ENCODE measurements at regions not wholly inside any gene's neighbourhood (a gene's known extent, or its start where the extent isn't known, plus 50 kb on each side); places are given as distances from the start of the nearest gene placed in this dataset.
"Not testable (repeated sequence)": the region's sequence is repeated elsewhere in the genome, so short reads cannot be mapped to it uniquely, and the experiment has no call there.

DNA sequence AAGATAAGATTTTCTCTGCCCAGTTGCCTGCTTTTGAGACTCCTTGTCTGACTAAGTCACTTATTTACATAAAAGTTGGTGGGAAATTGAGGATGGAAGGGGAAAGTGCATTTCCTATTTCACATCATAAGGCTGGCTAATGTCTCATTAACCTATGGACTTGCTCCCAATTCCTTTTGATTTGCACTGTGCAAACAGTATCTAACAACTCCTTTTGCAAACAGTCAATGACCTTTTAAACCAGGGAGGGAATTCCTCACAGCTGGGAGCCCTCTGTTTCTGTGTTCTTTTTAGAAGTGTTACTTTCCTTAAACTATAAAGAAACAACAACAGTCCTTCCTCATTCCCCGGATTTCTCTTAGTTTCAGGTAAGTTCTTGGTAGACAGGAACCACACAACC, 272.8 kb downstream of the RND3 start:
- intact Hi-C loops (cut with micrococcal nuclease): no loop called here

DNA sequence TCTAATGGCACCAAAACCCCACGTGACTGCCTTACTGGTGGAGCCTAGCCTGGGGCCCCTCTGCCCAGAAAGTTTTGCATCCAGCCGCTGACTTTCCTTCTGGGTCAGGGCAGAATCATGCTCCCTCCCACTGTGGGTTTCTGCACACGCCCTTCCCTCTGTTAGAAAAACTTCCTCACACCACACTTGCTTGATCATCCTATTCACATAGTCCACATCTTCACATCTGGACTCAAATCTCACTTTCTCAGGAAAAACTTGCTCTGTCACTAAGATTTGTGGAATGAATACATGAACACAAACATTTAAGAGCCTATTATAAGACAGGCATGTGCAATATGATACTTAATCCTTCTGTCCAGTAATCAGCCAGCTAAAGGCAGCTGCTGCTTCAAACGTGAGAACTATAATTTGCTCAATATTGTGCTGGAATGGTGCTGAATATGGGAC, 274.7 kb downstream of the RND3 start:
- intact Hi-C loops (cut with micrococcal nuclease): no loop called here

DNA sequence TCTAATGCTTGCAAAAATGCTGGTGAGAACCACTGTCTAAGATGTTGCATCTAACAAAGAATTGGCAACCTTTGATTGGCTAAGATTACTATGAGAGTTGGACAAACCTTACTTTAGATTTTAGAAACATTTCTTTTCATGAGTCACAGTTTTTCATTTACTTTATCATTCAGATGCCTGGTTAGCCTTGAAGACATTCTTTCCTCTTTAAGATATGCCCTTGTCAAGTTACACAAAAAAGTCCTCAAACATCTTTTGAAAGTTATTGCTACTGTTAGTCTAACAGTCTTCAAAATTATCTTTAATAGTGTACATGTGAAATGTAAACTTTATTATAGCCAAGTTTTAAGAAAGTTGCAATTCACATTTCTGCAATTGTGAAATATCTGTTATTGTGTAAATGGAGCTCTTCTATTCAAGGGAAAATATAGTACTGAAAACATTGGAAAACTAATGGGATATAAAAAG, 276.3 kb downstream of the RND3 start:
- intact Hi-C loops (cut with micrococcal nuclease): no loop called here

DNA sequence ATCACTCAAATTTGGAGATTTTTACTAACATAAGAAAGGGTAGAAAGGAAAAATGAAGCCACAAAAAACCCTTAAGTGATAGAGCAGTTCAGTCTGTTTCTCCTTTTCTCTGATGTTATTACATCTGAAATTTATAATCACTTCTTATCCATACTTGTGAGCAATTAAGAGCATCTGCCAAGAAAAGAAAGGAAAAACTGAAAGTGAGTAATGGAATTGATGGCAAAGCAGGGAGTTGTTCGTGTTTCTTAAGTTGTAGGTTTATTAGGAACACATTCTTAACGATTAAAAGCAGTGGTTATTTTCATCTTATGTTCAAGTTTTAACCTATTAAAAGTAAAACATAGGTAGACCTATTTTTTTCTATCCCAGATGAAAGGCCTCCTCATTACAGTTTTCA, 277.7 kb downstream of the RND3 start:
- intact Hi-C loops (cut with micrococcal nuclease): no loop called here

DNA sequence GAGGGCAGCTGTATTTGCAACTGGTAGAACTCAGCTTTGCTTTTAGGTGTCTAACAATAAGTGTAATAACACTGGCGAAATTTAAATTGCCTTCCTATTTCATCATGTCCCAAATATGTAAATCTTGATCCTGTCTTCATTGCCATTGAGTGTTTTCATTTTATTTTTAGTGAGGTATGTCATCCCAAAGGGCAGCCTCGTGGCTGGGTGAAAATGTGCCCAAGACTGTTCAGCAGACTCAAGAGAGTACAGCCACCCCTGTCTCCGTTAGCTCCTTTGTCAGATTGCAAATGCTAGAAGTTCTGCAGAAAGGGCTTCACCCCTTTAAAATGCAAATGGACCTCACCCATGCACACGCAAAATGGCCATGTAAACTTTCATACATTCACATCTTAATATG, 278.8 kb downstream of the RND3 start:
- intact Hi-C loops (cut with micrococcal nuclease): no loop called here

GRCh38 chr2:150207979-150208378, 279.5 kb downstream of the RND3 start:
- intact Hi-C loops (cut with micrococcal nuclease): no loop called here

DNA sequence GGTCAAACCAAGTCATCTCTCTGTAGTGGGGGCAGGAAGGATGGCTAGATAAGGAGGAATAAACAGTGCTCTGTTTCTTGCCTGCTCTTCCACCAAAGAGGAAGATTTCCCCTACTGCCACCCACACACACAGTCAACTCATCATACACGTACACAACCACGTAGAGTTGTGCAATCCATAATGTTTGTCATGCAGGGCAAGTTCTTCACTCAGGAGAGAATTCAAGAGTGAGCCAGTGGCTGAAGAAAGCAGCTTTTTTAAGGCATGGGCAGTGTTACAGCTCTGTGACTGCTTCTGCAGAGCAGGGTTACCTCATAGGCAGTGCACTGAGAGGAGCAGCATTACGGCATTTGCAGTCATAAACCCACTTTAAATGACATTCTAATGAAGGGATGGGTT, 283.0 kb downstream of the RND3 start:
- intact Hi-C loops (cut with micrococcal nuclease): no loop called here

GRCh38 chr2:150194816-150195215, 292.7 kb downstream of the RND3 start:
- intact Hi-C loops (cut with micrococcal nuclease): not testable (repeated sequence)

GRCh38 chr2:150192701-150193100, 294.8 kb downstream of the RND3 start:
- intact Hi-C loops (cut with micrococcal nuclease): no loop called here

GRCh38 chr2:150191349-150191748, 296.1 kb downstream of the RND3 start:
- intact Hi-C loops (cut with micrococcal nuclease): no loop called here

DNA sequence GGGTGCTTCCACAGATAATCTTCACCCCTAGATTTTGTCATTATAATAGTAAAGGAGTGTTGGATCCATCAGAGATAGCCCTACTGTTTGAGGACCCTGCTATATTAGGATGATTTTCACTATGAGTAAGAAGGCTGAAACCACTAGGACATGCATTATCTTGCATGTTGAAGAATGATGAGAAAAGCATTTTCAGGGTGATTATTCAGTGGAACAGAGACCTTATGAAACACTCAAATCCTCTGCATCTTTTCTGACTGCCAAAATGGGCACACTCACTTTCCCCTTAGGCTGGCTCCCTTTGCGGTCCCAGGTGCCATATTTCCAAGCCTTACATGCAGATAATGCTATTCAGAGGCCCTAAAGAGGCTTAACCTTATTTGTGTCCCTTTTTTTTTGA, 296.9 kb downstream of the RND3 start:
- intact Hi-C loops (cut with micrococcal nuclease): no loop called here

DNA sequence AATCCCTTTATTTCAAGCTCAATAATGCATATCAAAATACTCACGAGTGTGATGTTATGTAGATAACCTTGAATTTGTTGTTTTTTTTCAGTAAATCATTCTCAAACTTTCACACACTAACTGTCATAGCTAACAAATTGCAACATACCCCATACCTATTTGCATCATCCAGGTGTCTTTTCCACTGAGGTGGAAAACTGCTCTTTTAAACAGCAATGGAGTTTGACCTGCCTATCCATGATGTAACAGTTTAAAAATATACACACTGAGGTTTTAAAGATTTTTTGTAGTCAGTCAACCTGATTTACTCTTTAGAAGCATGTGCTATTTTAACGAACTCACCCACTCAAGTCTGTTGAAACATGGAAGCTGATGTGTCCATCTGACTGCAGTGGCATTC, 298.7 kb downstream of the RND3 start:
- intact Hi-C loops (cut with micrococcal nuclease): no loop called here

DNA sequence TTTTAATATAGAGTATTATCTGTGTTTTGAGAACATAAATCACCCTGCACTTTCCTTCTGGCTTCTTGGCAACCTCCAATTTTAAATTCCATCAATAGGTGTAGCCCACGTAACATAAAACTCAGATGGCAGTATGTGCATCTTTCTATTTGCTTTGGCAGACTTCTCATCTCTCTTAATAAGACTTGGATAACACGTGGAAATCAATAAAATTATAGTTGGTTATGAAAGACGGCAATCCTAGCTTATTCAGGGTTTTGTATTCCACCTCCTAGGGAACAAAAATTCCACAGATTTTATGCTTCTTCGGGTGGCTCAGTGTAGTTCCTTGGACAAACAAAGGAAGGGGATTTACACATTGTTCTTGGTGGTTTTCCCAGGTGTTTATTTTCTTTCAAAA, 299.3 kb downstream of the RND3 start:
- intact Hi-C loops (cut with micrococcal nuclease): no loop called here

DNA sequence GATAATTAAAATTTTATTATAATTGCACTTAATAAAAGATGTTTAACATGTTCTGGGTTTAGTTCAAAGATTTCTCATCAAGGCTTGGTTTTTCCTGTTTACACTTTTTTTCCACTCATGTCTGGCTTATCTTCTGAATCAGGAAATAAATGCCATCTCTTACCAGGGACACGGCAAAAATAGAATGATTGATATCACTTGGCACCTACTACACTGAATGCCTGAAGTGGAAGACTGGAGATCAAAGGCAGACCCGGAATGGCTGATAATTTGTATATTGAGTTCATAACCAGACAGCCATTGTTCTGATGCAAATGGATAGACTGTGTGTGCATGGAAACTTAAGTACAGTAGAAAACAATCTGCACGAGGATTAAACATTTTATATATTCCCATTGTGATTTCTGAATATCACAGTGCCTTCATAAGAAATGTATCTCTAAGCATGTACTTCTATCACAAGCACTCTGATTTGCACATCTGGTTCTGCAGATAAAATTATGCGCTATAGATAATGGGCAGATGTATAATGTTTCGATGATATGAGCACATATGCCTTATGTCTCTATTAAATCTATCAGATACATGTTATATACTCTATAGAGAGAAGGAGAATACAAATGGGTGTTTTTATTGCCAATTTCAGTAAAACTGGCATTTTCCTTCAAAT, 304.8 kb downstream of the RND3 start:
- intact Hi-C loops (cut with micrococcal nuclease): no loop called here

DNA sequence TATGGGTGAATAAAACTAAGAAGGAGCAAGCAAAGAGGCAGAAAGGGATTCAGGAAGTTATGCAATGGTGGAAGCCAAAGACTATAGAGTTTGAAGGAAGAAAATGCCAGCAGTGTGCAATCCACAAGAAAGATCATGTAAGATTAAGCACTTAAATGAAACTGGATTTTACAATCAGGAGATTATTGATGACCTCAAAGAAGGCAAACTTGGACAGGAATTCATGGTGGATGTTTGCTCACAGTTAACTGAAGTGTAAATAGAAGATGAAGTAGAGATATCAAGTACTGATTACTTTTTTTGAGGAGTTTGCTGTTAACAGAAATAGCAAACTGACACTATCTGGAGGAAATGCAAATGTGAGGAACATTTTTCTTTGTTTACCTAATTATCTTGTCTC, 308.9 kb downstream of the RND3 start:
- intact Hi-C loops (cut with micrococcal nuclease): no loop called here

- intact Hi-C loops (cut with micrococcal nuclease): no loop called here
These were observed 312.5 kb downstream of the RND3 start for GRCh38 chr2:150174971-150175421.

GRCh38 chr2:150174056-150174805, 313.2 kb downstream of the RND3 start:
- intact Hi-C loops (cut with micrococcal nuclease): no loop called here

- intact Hi-C loops (cut with micrococcal nuclease): no loop called here
These were observed 316.4 kb downstream of the RND3 start for GRCh38 chr2:150171065-150171548.

GRCh38 chr2:150169237-150169629, 318.2 kb downstream of the RND3 start:
- intact Hi-C loops (cut with micrococcal nuclease): no loop called here

DNA sequence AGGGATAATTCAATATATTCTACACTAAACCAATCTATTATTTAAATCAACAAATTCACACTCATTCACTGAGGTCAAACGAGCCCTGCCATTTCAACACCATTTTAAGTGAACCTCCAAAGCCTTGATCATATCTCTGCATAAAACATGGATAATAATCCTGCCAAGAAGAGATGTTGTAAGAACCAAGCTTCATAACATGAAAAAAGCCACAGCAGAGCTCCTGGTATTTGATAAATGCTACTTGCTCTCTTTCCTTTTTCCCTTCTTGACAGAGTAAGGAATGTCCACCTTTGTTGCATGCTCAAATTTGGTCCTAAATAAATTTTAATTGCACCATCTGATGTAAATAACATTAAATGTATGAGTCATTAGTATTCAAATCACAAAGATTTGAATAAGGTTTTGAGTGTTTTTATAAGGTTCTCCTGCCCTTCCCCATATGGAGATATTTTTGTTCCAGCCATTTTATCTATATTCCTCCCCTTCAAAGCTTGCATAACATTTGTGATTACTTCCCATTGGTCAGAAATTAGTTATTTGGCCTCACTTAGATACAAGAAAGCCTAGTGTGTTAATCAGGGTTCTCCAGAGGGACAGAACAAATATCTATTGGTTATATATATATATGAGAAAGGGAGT, 318.8 kb downstream of the RND3 start:
- intact Hi-C loops (cut with micrococcal nuclease): no loop called here

DNA sequence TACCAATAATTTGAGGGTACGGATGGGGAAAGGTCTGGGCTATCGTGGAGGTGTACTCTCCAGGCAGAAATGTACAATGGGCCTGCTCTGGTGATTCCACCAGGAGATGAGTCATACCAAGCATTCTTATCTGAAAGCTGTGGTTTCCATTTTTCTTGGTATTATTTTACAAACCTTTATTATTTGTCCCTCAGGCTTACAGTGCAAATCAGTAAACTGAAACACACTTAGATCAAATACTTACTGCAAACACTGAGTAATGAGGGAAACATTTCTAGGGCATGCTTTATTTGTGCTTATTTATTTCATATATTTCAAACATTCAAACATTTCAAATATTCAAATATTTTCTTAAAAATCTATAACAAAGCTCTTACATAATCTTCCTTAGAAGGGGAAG, 319.8 kb downstream of the RND3 start:
- intact Hi-C loops (cut with micrococcal nuclease): no loop called here
